Ishikawa (cell line): ENCODE measurements at regions not wholly inside any gene's neighbourhood (a gene's known extent, or its start where the extent isn't known, plus 50 kb on each side); places are given as distances from the start of the nearest gene placed in this dataset.

Experiments used
- CEBPB ChIP-seq: IDR thresholded peaks from 2 replicates; pipeline ENCODE4 v1.6.1; 2012
- CREB1 ChIP-seq: IDR thresholded peaks from 2 replicates; pipeline ENCODE4 v1.6.1; 2012; ENCODE audit warnings: low read depth
- EGR1 ChIP-seq: IDR thresholded peaks from 2 replicates; pipeline ENCODE4 v1.6.1; 2012
- EP300 ChIP-seq: IDR thresholded peaks from 2 replicates; pipeline ENCODE4 v1.6.1; 2012; ENCODE audit warnings: borderline replicate concordance
- FOXM1 ChIP-seq: IDR thresholded peaks from 2 replicates; pipeline ENCODE4 v1.6.1; 2012; ENCODE audit warnings: low read depth, borderline replicate concordance
- NFIC ChIP-seq: IDR thresholded peaks from 2 replicates; pipeline ENCODE4 v1.6.1; 2012
- RAD21 ChIP-seq: IDR thresholded peaks from 2 replicates; pipeline ENCODE4 v1.6.1; 2012; ENCODE audit warnings: low read depth
- TAF1 ChIP-seq: IDR thresholded peaks from 2 replicates; pipeline ENCODE4 v1.6.1; 2012; ENCODE audit warnings: low read depth, mild to moderate bottlenecking
- TCF12 ChIP-seq: IDR thresholded peaks from 2 replicates; pipeline ENCODE4 v1.6.1; 2012; ENCODE audit warnings: low read depth
- TEAD4 ChIP-seq: IDR thresholded peaks from 2 replicates; pipeline ENCODE4 v1.6.1; 2012
- USF1 ChIP-seq: IDR thresholded peaks from 2 replicates; pipeline ENCODE4 v1.6.1; 2012
- YY1 ChIP-seq: IDR thresholded peaks from 2 replicates; pipeline ENCODE4 v1.6.1; 2012; ENCODE audit warnings: low read depth
- ZBTB7A ChIP-seq: IDR thresholded peaks from 2 replicates; pipeline ENCODE4 v1.6.1; 2012; ENCODE audit warnings: low read depth
- TF ChIP-seq, protein P1 (sequence below): IDR thresholded peaks from 2 replicates; pipeline ENCODE4 v1.6.1; 2012; ENCODE audit warnings: low read depth, mild to moderate bottlenecking
- TF ChIP-seq, protein P2 (sequence below): IDR thresholded peaks from 2 replicates; pipeline ENCODE4 v1.6.1; 2012

DNA sequence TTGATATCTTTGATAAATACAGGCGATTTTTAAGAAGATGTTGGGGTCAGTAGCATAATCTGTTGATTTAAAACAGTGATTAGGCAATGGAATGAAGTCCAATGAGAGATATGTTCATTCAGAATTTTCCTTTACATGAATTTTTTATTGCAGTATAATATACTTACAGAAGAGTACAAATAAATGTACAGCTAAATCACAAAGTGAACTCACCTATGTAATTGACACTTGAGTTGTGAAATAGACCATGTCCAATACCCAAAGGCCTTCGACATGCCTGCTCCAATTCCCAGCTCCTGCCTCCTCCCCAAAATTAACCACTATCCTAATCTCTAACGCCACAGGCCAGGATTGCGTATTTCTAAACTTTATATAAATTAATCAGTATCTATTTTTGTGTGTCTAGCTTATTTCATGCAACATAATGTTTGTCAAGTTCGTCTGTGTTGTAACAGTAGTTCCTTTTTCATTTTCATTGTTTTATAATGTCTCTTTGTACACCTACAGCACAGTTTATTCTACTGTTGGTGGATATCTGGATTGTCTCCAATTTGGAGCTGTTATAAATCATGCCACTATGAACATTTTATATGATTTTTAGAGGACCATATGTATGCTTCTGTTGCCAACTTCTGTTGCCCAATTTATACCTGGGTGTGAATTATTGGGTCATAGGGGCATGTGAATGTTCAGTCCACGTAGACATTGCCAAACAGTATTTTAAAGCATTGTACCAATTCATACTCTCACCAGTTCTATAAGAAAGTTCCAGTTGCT is 208.3 kb downstream of the TLE1 start:
- TF ChIP-seq, protein P1, sequence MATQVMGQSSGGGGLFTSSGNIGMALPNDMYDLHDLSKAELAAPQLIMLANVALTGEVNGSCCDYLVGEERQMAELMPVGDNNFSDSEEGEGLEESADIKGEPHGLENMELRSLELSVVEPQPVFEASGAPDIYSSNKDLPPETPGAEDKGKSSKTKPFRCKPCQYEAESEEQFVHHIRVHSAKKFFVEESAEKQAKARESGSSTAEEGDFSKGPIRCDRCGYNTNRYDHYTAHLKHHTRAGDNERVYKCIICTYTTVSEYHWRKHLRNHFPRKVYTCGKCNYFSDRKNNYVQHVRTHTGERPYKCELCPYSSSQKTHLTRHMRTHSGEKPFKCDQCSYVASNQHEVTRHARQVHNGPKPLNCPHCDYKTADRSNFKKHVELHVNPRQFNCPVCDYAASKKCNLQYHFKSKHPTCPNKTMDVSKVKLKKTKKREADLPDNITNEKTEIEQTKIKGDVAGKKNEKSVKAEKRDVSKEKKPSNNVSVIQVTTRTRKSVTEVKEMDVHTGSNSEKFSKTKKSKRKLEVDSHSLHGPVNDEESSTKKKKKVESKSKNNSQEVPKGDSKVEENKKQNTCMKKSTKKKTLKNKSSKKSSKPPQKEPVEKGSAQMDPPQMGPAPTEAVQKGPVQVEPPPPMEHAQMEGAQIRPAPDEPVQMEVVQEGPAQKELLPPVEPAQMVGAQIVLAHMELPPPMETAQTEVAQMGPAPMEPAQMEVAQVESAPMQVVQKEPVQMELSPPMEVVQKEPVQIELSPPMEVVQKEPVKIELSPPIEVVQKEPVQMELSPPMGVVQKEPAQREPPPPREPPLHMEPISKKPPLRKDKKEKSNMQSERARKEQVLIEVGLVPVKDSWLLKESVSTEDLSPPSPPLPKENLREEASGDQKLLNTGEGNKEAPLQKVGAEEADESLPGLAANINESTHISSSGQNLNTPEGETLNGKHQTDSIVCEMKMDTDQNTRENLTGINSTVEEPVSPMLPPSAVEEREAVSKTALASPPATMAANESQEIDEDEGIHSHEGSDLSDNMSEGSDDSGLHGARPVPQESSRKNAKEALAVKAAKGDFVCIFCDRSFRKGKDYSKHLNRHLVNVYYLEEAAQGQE, result no peak
- TF ChIP-seq USF1 (no peak), CREB1 (no peak)

- TF ChIP-seq CEBPB (no peak), RAD21 (no peak)
- TF ChIP-seq, protein P2, sequence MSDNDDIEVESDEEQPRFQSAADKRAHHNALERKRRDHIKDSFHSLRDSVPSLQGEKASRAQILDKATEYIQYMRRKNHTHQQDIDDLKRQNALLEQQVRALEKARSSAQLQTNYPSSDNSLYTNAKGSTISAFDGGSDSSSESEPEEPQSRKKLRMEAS, result no peak
- TF ChIP-seq, protein P1, result no peak
Measured at GRCh38 chr9:81479573-81479972, 209.8 kb downstream of the TLE1 start.

GRCh38 chr9:81477669-81478068 is 211.7 kb downstream of the TLE1 start:
- TF ChIP-seq NFIC (no peak), FOXM1 (no peak), TAF1 (no peak), EP300 (no peak), ZBTB7A (no peak), CREB1 (no peak), EGR1 (no peak), USF1 (no peak), CEBPB (no peak), RAD21 (no peak), TEAD4 (no peak), YY1 (no peak), TCF12 (no peak)
- TF ChIP-seq, protein P2, result no peak
- TF ChIP-seq, protein P1, result no peak

DNA sequence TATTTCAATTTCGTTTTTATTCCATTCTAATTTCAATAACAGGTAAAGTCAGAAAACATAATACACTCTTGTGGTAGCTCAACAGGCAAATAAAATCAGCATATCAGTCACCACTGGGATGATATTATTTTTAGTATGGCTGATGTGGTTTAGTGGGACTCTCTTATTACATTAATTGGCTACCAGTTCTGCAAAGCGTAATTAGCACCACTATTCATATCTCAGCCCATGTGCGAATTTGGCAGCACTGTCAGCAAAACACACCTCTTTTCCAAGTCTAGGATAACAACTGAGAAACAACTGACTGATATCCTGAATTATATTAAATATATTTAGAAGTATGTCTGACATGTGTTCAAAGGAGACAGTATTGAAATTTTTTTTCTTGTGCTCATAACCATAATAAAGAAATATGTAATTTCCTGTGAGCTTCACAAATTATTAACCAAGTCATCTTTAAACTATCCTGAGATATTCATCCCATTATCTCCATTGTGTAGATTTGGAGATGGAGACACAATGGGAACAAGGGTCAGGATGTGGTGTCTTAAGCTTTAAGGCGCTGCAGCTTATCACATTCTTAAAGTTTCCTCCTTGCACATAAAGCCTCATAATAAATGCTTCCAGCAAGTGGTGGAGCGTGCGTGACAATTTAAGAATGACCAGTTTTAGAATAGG is 212.4 kb downstream of the TLE1 start:
- TF ChIP-seq CREB1 (no peak), TCF12 (no peak), CEBPB (no peak), USF1 (no peak), TAF1 (no peak), EP300 (no peak), ZBTB7A (no peak), NFIC (no peak), FOXM1 (no peak), RAD21 (no peak), YY1 (no peak), EGR1 (no peak), TEAD4 (no peak)
- TF ChIP-seq, protein P1, result no peak
- TF ChIP-seq, protein P2, result no peak
